SU-DHL-6 (cell line): ENCODE measurements at regions not wholly inside any gene's neighbourhood (a gene's known extent, or its start where the extent isn't known, plus 50 kb on each side); places are given as distances from the start of the nearest gene placed in this dataset.

Experiments
- H2AFZ ChIP-seq: fragments of 200-600 bp; sonication (generic); 2 replicates; pipeline ENCODE4 v1.6.1; 2014; ENCODE audit warnings: low read depth, mild to moderate bottlenecking, moderate library complexity, mixed read lengths, antibody characterized with exemption, low read length; ENCODE audit not compliant: severe bottlenecking
- H3F3A ChIP-seq: fragments of 200-600 bp; shearing (Covaris generic); 2 replicates; pipeline ENCODE4 v1.6.0; 2016; ENCODE audit warnings: antibody characterized with exemption, mild to moderate bottlenecking; ENCODE audit not compliant: insufficient read depth
- H3K27ac ChIP-seq: fragments of 200-600 bp; sonication (generic); 2 replicates; pipeline ENCODE4 v1.5.1; 2016; ENCODE audit warnings: low read depth, mild to moderate bottlenecking, low read length, moderate library complexity, mixed read lengths
- H3K27me3 ChIP-seq: fragments of 200-600 bp; sonication (generic), shearing (Covaris generic); 2 replicates; pipeline ENCODE4 v1.6.0; 2014; ENCODE audit warnings: mild to moderate bottlenecking, low read length
- H3K36me3 ChIP-seq: fragments of 200-600 bp; sonication (generic); 2 replicates; pipeline ENCODE4 v1.6.1; 2014; ENCODE audit warnings: mild to moderate bottlenecking, low read length, mixed read lengths
- H3K4me2 ChIP-seq: fragments of 300-600, 200-600 bp; shearing (Covaris generic), sonication (generic); 2 replicates; pipeline ENCODE4 v1.6.0; 2014; ENCODE audit warnings: low read length, low read depth, mild to moderate bottlenecking; ENCODE audit not compliant: poor library complexity, severe bottlenecking
- H3K4me3 ChIP-seq: fragments of 200-600 bp; sonication (generic); 2 replicates; pipeline ENCODE4 v1.5.1; 2014; ENCODE audit warnings: antibody characterized with exemption, low read length, mild to moderate bottlenecking, mixed read lengths; ENCODE audit not compliant: insufficient read depth, poor library complexity, severe bottlenecking
- H3K79me2 ChIP-seq: fragments of 200-600 bp; sonication (generic); 2 replicates; pipeline ENCODE4 v1.6.1; 2014; ENCODE audit warnings: mild to moderate bottlenecking, low read length, moderate library complexity; ENCODE audit not compliant: insufficient read depth
- H3K9ac ChIP-seq: fragments of 200-600 bp; sonication (generic); 2 replicates; pipeline ENCODE4 v1.7.0; 2014; ENCODE audit warnings: mild to moderate bottlenecking, low read length
- H3K9me2 ChIP-seq: fragments of 200-600 bp; sonication (generic); replicated peaks from 2 replicates; pipeline ENCODE4 v1.6.1; 2014; ENCODE audit warnings: low read length; ENCODE audit not compliant: insufficient read depth
- H3K9me3 ChIP-seq: fragments of 200-600 bp; sonication (generic); 2 replicates; pipeline ENCODE4 v1.6.1; 2014; ENCODE audit warnings: low read length, mixed read lengths; ENCODE audit not compliant: insufficient read depth
- H4K20me1 ChIP-seq: fragments of 200-600 bp; sonication (generic); 2 replicates; pipeline ENCODE4 v1.6.1; 2014; ENCODE audit warnings: low read depth, mild to moderate bottlenecking, antibody characterized with exemption, low read length, moderate library complexity, mixed read lengths
- EZH2phosphoT487 ChIP-seq: fragments of 200-600 bp; sonication (generic), shearing (Covaris generic); conservative IDR thresholded peaks from 2 replicates; pipeline ENCODE4 v1.6.1; 2018; ENCODE audit warnings: mild to moderate bottlenecking, antibody characterized with exemption, low read length, moderate library complexity, mixed read lengths
- TF ChIP-seq, protein P1 (sequence below): fragments of 200-600 bp; sonication (generic); IDR thresholded peaks from one replicate; pipeline ENCODE4 v1.5.1; 2017; ENCODE audit warnings: antibody characterized with exemption, mild to moderate bottlenecking, low read length, moderate library complexity; ENCODE audit not compliant: insufficient read depth, poor library complexity, severe bottlenecking

DNA sequence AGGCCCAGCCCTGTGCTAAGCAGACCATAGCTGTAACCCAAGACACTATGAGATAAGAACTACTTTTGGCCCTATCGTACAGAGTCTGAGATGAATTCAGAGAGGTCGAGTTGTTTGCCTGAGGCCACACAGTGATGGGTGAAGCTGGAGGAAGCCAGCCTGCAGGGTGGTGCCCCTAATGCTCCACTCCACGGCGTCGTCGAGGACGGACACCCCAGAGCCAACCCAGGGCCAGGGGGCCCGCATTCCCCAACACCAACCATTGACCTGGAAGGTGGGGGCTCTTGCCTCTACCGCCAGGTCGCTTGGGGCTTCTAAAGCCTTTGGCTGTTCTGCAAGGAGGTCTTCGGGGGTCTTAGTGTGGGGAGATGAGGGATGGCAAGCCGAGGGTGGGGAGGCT, 84.1 kb downstream of the IRF8 start:
- Histone ChIP-seq H3K9me3 (no peaks in the 10 kb centered on the region), H3K4me3 (no peak overlapping the region), H3K36me3 (no peaks in the 10 kb centered on the region), H3K4me2 (no peak overlapping the region), H3K27ac (no peak overlapping the region), H3F3A (peaks cover 4% of the 10 kb centered on the region), H3K9me2 (no peaks in the 10 kb centered on the region), H3K27me3 (no peaks in the 10 kb centered on the region), H3K9ac (no peak overlapping the region), H3K79me2 (no peaks in the 10 kb centered on the region), H4K20me1 (no peaks in the 10 kb centered on the region), H2AFZ (no peak overlapping the region)
- TF ChIP-seq, protein P1, sequence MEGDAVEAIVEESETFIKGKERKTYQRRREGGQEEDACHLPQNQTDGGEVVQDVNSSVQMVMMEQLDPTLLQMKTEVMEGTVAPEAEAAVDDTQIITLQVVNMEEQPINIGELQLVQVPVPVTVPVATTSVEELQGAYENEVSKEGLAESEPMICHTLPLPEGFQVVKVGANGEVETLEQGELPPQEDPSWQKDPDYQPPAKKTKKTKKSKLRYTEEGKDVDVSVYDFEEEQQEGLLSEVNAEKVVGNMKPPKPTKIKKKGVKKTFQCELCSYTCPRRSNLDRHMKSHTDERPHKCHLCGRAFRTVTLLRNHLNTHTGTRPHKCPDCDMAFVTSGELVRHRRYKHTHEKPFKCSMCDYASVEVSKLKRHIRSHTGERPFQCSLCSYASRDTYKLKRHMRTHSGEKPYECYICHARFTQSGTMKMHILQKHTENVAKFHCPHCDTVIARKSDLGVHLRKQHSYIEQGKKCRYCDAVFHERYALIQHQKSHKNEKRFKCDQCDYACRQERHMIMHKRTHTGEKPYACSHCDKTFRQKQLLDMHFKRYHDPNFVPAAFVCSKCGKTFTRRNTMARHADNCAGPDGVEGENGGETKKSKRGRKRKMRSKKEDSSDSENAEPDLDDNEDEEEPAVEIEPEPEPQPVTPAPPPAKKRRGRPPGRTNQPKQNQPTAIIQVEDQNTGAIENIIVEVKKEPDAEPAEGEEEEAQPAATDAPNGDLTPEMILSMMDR: no peak
- no peak for TF ChIP-seq EZH2phosphoT487

DNA sequence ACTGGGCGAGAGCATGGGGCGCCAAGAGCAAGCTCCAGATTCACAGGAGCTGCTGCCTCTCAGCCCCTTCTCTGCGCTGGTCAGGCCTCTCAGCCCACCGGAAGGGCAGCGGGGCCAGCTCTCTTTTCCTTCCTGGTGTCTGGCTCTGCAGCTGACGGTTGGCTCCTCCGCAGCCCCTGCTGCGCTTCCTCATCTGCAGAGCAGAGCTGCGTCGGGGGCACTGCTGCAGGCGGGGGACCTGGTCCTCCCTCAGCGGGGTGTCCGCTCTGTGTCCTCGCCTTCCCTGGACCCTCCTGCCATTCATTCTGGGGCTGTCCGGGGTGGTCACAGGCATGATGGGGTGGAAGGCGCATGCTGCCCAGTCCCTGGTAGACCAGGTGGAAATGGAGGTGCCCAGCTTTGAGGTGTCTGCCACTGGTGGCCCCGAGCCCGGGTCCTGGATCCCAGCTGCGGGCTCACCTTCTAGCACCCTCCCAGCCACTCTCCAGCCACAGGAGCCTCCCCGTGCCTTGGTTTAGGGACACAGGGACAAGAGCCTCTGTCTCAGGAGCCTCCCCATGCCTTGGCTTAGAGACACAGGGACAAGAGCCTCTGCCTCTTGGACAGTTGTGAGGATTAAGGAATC, 84.8 kb downstream of the IRF8 start:
- no peaks in the 10 kb centered on the region for H3K27me3 ChIP-seq
- no peak overlapping the region for H3K4me3 ChIP-seq
- no peaks in the 10 kb centered on the region for H4K20me1 ChIP-seq
- H3K36me3 ChIP-seq: no peaks in the 10 kb centered on the region
- TF ChIP-seq, protein P1: no peak
- no peak for TF ChIP-seq EZH2phosphoT487
- no peaks in the 10 kb centered on the region for H3K9me3 ChIP-seq
- no peaks in the 10 kb centered on the region for H3K79me2 ChIP-seq
- H3K4me2 ChIP-seq: no peak overlapping the region
- peaks cover 10% of the 10 kb centered on the region for H3F3A ChIP-seq
- no peaks in the 10 kb centered on the region for H3K9me2 ChIP-seq
- no peak overlapping the region for H2AFZ ChIP-seq
- no peak overlapping the region for H3K9ac ChIP-seq
- no peak overlapping the region for H3K27ac ChIP-seq

DNA sequence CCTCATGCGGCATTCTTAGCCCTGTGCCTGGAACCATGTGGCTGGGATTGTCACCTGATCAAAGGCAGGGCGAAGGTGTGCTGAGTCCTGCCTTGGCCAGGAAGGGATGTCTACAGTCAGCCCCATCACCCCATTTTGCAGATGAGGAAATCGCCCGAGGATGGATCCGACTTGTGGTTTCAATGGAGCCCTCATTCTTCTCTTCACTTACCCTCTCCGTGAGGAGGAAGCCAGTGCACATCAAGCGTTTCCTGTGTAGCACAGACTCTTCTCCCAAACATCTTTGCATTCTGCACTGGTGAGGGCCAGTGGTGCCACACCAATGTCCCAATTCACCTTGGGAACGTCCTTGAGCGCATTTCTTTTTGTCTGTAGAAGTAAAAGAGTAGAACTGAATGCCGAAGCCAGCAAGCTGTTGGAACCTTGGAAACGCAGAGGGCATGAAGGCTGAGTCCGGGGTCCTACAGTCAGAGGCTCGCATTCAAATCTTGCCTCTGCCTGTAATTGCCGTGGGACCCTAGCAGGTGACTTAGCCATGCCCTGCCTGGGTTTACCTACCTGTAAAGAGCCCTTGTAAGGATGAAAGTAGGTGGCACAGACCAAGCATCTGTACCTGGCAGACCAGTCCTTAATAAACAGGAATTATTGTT, 85.4 kb downstream of the IRF8 start:
- Histone ChIP-seq H3K9me3 (no peaks in the 10 kb centered on the region), H2AFZ (no peak overlapping the region), H3K27ac (no peak overlapping the region), H4K20me1 (no peaks in the 10 kb centered on the region), H3K79me2 (no peaks in the 10 kb centered on the region), H3K27me3 (no peaks in the 10 kb centered on the region), H3K9me2 (no peaks in the 10 kb centered on the region), H3F3A (peaks cover 16% of the 10 kb centered on the region), H3K36me3 (no peaks in the 10 kb centered on the region), H3K4me2 (no peak overlapping the region), H3K9ac (no peak overlapping the region), H3K4me3 (no peak overlapping the region)
- TF ChIP-seq, protein P1: no peak
- TF ChIP-seq EZH2phosphoT487: no peak
